GM23248 (cell line): ENCODE measurements at regions not wholly inside any gene's neighbourhood (a gene's known extent, or its start where the extent isn't known, plus 50 kb on each side); places are given as distances from the start of the nearest gene placed in this dataset.

ENCODE experiments used
- DNase-seq: peaks from one replicate; pipeline ENCODE4 v3.0.0-alpha.2; 2015
- H2AFZ ChIP-seq: fragments of 200-600 bp; sonication (generic); 2 replicates; pipeline ENCODE4 v1.6.1; 2016; ENCODE audit warnings: antibody characterized with exemption
- H3F3A ChIP-seq: fragments of 200-600 bp; sonication (generic); 2 replicates; pipeline ENCODE4 v1.6.1; 2016; ENCODE audit warnings: mild to moderate bottlenecking, antibody characterized with exemption, mixed run types; ENCODE audit not compliant: insufficient read depth
- H3K27ac ChIP-seq: fragments of 200-600 bp; sonication (generic); 2 replicates; pipeline ENCODE4 v1.5.1; 2016; ENCODE audit warnings: mild to moderate bottlenecking
- H3K27me3 ChIP-seq: fragments of 200-600 bp; sonication (generic); replicated peaks from 2 replicates; pipeline ENCODE4 v1.6.1; 2016; ENCODE audit warnings: mild to moderate bottlenecking; ENCODE audit not compliant: insufficient read depth
- H3K36me3 ChIP-seq: fragments of 200-600 bp; sonication (generic); 2 replicates; pipeline ENCODE4 v1.6.1; 2016; ENCODE audit warnings: low read depth, mild to moderate bottlenecking
- H3K4me1 ChIP-seq: fragments of 200-600 bp; sonication (generic); 2 replicates; pipeline ENCODE4 v1.6.1; 2016; ENCODE audit warnings: mild to moderate bottlenecking; ENCODE audit not compliant: insufficient read depth
- H3K4me2 ChIP-seq: fragments of 200-600 bp; sonication (generic); one replicate; pipeline ENCODE4 v1.6.1; 2016; ENCODE audit warnings: mild to moderate bottlenecking; ENCODE audit not compliant: unreplicated experiment
- H3K4me3 ChIP-seq: fragments of 200-600 bp; sonication (generic); 2 replicates; pipeline ENCODE4 v1.5.1; 2016; ENCODE audit warnings: mild to moderate bottlenecking
- H3K79me2 ChIP-seq: fragments of 200-600 bp; sonication (generic); 2 replicates; pipeline ENCODE4 v1.6.1; 2016; ENCODE audit warnings: mild to moderate bottlenecking; ENCODE audit not compliant: insufficient read depth
- H3K9ac ChIP-seq: fragments of 200-600 bp; sonication (generic); 2 replicates; pipeline ENCODE4 v1.6.1; 2016; ENCODE audit warnings: mild to moderate bottlenecking
- H3K9me2 ChIP-seq: fragments of 200-600 bp; sonication (generic); 2 replicates; pipeline ENCODE4 v1.6.1; 2016; ENCODE audit warnings: mixed run types, mild to moderate bottlenecking, moderate library complexity; ENCODE audit not compliant: insufficient read depth
- H3K9me3 ChIP-seq: fragments of 200-600 bp; sonication (generic); one replicate; pipeline ENCODE4 v1.6.1; 2017; ENCODE audit warnings: low read depth
- H4K20me1 ChIP-seq: fragments of 200-600 bp; sonication (generic); 2 replicates; pipeline ENCODE4 v1.6.0; 2016; ENCODE audit not compliant: insufficient read depth
- EZH2 ChIP-seq: fragments of 200-600 bp; sonication (generic); IDR thresholded peaks from 2 replicates; pipeline ENCODE4 v1.6.1; 2018; ENCODE audit warnings: antibody characterized with exemption, mild to moderate bottlenecking; ENCODE audit not compliant: insufficient read depth, poor library complexity, severe bottlenecking
- EZH2phosphoT487 ChIP-seq: fragments of 200-600 bp; sonication (generic); IDR thresholded peaks from 2 replicates; pipeline ENCODE4 v1.6.1; 2018; ENCODE audit warnings: antibody characterized with exemption, moderate library complexity, mild to moderate bottlenecking, low read depth; ENCODE audit not compliant: insufficient read depth
- WGBS, 2 experiments: methylation state at CpG; one replicate each; pipeline ENCODE4 v1.1.6; 2015 to 2017; ENCODE audit warnings: low lambda C conversion rate in 2 of 2, low coverage in 1 of 2; ENCODE audit errors: missing lambda C conversion rate in 2 of 2; 5-methylcytosine and 5-hydroxymethylcytosine counted together
- in situ Hi-C: fragments of 300-500 bp; cut with MboI; formaldehyde crosslinking; loops from 2 replicates; pipeline ENCODE4 v1.15.0; 2020

GRCh38 chr5:103435136-103435889 is 127.3 kb downstream of the NUDT12 start:
- in situ Hi-C loops: no loop called here
- Histone ChIP-seq H3K27ac (no peak overlapping the region), H3K36me3 (no peaks in the 10 kb centered on the region), H3K9me2 (no peaks in the 10 kb centered on the region), H3K4me1 (peaks cover 33% of the 10 kb centered on the region), H2AFZ (no peak overlapping the region), H3K79me2 (no peaks in the 10 kb centered on the region), H3K4me2 (no peak overlapping the region), H3K27me3 (no peaks in the 10 kb centered on the region), H3K9ac (no peak overlapping the region), H3F3A (peaks cover 14% of the 10 kb centered on the region), H3K9me3 (no peaks in the 10 kb centered on the region), H3K4me3 (no peak overlapping the region), H4K20me1 (no peaks in the 10 kb centered on the region)
- DNase-seq: no peak
- WGBS, 2 experiments: 85 to 89% methylated on average over 4 of the region's 4 CpGs
- TF ChIP-seq EZH2: no peak
- TF ChIP-seq EZH2phosphoT487: no peak

GRCh38 chr5:103434057-103434456 is 128.5 kb downstream of the NUDT12 start:
- Histone ChIP-seq H3K27me3 (no peaks in the 10 kb centered on the region), H3K9me3 (no peaks in the 10 kb centered on the region), H3K4me3 (no peak overlapping the region), H3K4me1 (peaks cover 33% of the 10 kb centered on the region), H4K20me1 (no peaks in the 10 kb centered on the region), H3F3A (peaks cover 14% of the 10 kb centered on the region), H3K36me3 (no peaks in the 10 kb centered on the region), H3K79me2 (no peaks in the 10 kb centered on the region), H3K9ac (no peak overlapping the region), H3K9me2 (no peaks in the 10 kb centered on the region), H3K27ac (no peak overlapping the region), H3K4me2 (peak overlapping the region; percentile 44), H2AFZ (peak overlapping the region; percentile 28; the same call in 1 of the 2 replicates)
- TF ChIP-seq EZH2phosphoT487: no peak
- no peak for TF ChIP-seq EZH2
- no peak for DNase-seq
- WGBS, 2 experiments: 33 to 36% methylated on average over 8 of the region's 8 CpGs
- in situ Hi-C loops: no loop called here

- peak; percentile 80 for DNase-seq
- Histone ChIP-seq H3K4me1 (peaks cover 33% of the 10 kb centered on the region), H3K36me3 (no peaks in the 10 kb centered on the region), H3F3A (peaks cover 14% of the 10 kb centered on the region), H3K79me2 (no peaks in the 10 kb centered on the region), H3K27ac (peak overlapping the region; percentile 16), H4K20me1 (no peaks in the 10 kb centered on the region), H3K4me2 (peak overlapping the region; percentile 44), H3K27me3 (no peaks in the 10 kb centered on the region), H3K9ac (no peak overlapping the region), H3K9me2 (no peaks in the 10 kb centered on the region), H2AFZ (peak overlapping the region; percentile 42), H3K4me3 (no peak overlapping the region; the same call in 1 of the 2 replicates), H3K9me3 (no peaks in the 10 kb centered on the region)
- WGBS, 2 experiments: 0 to 15% methylated on average over 1 of the region's 1 CpG
- no peak for TF ChIP-seq EZH2phosphoT487
- no peak for TF ChIP-seq EZH2
- in situ Hi-C loops: no loop called here
These were observed 129.4 kb downstream of the NUDT12 start for GRCh38 chr5:103433211-103433610.

- H2AFZ ChIP-seq: no peak overlapping the region
- no peak for DNase-seq
- no peak overlapping the region for H3K27ac ChIP-seq
- in situ Hi-C loops: no loop called here
- no peaks in the 10 kb centered on the region for H3K9me2 ChIP-seq
- H3K9me3 ChIP-seq: no peaks in the 10 kb centered on the region
- no peaks in the 10 kb centered on the region for H3K36me3 ChIP-seq
- no peak overlapping the region for H3K4me3 ChIP-seq
- 76 to 86% methylated on average over 2 of the region's 2 CpGs for WGBS, 2 experiments
- no peak overlapping the region for H3K9ac ChIP-seq
- peaks cover 43% of the 10 kb centered on the region for H3F3A ChIP-seq
- TF ChIP-seq EZH2phosphoT487 (no peak), EZH2 (no peak)
- H3K79me2 ChIP-seq: no peaks in the 10 kb centered on the region
- H3K4me2 ChIP-seq: no peak overlapping the region
- H3K4me1 ChIP-seq: peaks cover 57% of the 10 kb centered on the region
- no peaks in the 10 kb centered on the region for H4K20me1 ChIP-seq
- no peaks in the 10 kb centered on the region for H3K27me3 ChIP-seq
These were observed 133.7 kb downstream of the NUDT12 start for GRCh38 chr5:103428923-103429322.
